ENCODE measurements at regions not wholly inside any gene's neighbourhood (a gene's known extent, or its start where the extent isn't known, plus 50 kb on each side); places are given as distances from the start of the nearest gene placed in this dataset.

GRCh38 chr5:7251132-7251531, 144.8 kb upstream of the ADCY2 start (continued):
- TF ChIP-seq GABPA (IDR thresholded peaks at IDR 0.05; ENCODE audit: borderline replicate concordance, insufficient read depth, low read length) (no peak), CHD2 (IDR thresholded peaks at IDR 0.05; ENCODE audit: low read length) (no peak), TAF7 (optimal IDR thresholded peaks at IDR 0.05; ENCODE audit: borderline replicate concordance, low read depth, low read length) (no peak), TEAD4 (IDR thresholded peaks at IDR 0.05; ENCODE audit: low read depth, low read length) (no peak), POU5F1 (IDR thresholded peaks at IDR 0.05; ENCODE audit: low read depth, low read length) (no peak), HDAC2 (IDR thresholded peaks at IDR 0.05; ENCODE audit: borderline replicate concordance in 1 of 2, low read depth in 2 of 2, low read length in 2 of 2) (no peak), SIX5 (IDR thresholded peaks at IDR 0.05; ENCODE audit: low read depth, low read length) (no peak)

All from H1 (cell line).